Progenitor cell of endocrine pancreas (in vitro differentiated cells): ENCODE measurements at regions not wholly inside any gene's neighbourhood (a gene's known extent, or its start where the extent isn't known, plus 50 kb on each side); places are given as distances from the start of the nearest gene placed in this dataset.

Experiments
- DNase-seq: peaks from one replicate; pipeline ENCODE4 v3.0.0; 2021; ENCODE audit warnings: low spot score; ENCODE audit not compliant: unreplicated experiment
- H3K27ac Mint-ChIP-seq: 2 replicates; pipeline ENCODE4 v1.8.0; 2021; ENCODE audit warnings: mild to moderate bottlenecking, moderate library complexity, mixed read lengths
- H3K27me3 Mint-ChIP-seq: 2 replicates; pipeline ENCODE4 v1.8.0; 2021; ENCODE audit warnings: mixed read lengths
- H3K36me3 Mint-ChIP-seq: 2 replicates; pipeline ENCODE4 v1.8.0; 2022; ENCODE audit warnings: mixed read lengths; ENCODE audit not compliant: insufficient read depth
- H3K4me1 Mint-ChIP-seq: 2 replicates; pipeline ENCODE4 v1.8.0; 2021; ENCODE audit warnings: low read depth, mixed read lengths
- H3K4me3 Mint-ChIP-seq: 2 replicates; pipeline ENCODE4 v1.8.0; 2021; ENCODE audit warnings: low read depth, mild to moderate bottlenecking, moderate library complexity, mixed read lengths
- H3K9me3 Mint-ChIP-seq: 2 replicates; pipeline ENCODE4 v1.8.0; 2021; ENCODE audit warnings: low read depth, mixed read lengths
- TF ChIP-seq, protein P1 (sequence below): fragments of 200-600 bp; sonication (generic); IDR thresholded peaks from one replicate; pipeline ENCODE4 v1.5.0; 2021; ENCODE audit warnings: antibody characterized with exemption, mild to moderate bottlenecking; ENCODE audit not compliant: unreplicated experiment

DNA sequence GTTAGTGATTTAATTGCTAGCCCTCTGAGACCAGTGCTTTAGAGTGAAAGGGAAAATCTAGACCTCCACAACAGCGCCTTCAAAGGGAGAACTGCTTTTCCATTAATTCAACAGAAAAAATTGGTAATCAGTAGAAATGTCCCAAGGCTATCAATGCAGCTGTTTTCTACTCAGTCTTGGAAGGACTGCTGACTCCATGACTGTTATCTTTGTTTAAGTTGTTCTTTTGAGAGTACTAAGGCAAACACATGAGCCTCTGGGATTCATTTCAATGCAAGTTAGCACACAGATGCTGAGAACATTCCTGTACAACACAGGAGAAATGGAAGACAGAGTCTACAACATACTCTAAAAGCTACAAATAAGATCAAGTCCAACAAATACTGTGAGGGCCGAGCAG is 301.7 kb upstream of the PTCHD4 start:
- H3K36me3 Mint-ChIP-seq: no peaks in the 10 kb centered on the region
- H3K4me3 Mint-ChIP-seq: no peak overlapping the region
- TF ChIP-seq, protein P1, sequence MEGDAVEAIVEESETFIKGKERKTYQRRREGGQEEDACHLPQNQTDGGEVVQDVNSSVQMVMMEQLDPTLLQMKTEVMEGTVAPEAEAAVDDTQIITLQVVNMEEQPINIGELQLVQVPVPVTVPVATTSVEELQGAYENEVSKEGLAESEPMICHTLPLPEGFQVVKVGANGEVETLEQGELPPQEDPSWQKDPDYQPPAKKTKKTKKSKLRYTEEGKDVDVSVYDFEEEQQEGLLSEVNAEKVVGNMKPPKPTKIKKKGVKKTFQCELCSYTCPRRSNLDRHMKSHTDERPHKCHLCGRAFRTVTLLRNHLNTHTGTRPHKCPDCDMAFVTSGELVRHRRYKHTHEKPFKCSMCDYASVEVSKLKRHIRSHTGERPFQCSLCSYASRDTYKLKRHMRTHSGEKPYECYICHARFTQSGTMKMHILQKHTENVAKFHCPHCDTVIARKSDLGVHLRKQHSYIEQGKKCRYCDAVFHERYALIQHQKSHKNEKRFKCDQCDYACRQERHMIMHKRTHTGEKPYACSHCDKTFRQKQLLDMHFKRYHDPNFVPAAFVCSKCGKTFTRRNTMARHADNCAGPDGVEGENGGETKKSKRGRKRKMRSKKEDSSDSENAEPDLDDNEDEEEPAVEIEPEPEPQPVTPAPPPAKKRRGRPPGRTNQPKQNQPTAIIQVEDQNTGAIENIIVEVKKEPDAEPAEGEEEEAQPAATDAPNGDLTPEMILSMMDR: no peak
- H3K27me3 Mint-ChIP-seq: no peaks in the 10 kb centered on the region
- DNase-seq: no peak
- H3K4me1 Mint-ChIP-seq: no peaks in the 10 kb centered on the region
- H3K9me3 Mint-ChIP-seq: no peaks in the 10 kb centered on the region
- no peak overlapping the region for H3K27ac Mint-ChIP-seq

DNA sequence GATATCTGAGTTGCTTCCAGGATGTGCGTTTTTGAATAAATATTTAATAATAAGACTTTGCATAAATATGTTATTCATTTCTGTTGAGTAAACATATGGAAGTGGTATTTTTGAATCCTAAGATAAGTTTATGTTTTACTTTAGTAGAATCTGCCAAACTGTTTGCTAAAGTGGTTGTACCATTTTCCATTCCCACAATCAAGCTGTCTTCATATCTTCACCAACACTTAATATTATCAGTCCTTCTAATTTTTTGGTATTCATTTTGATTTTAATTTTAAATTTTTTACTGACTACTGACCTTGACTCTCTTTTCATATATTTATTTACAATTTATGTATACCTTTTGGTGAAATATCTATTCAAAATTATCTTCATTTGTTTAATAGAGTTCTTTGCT is 293.9 kb upstream of the PTCHD4 start:
- TF ChIP-seq, protein P1: no peak
- Mint-ChIP-seq H3K4me1 (peaks cover 3% of the 10 kb centered on the region), H3K36me3 (no peaks in the 10 kb centered on the region), H3K27ac (no peak overlapping the region), H3K27me3 (no peaks in the 10 kb centered on the region), H3K9me3 (peaks cover 11% of the 10 kb centered on the region), H3K4me3 (no peak overlapping the region)
- DNase-seq: no peak

DNA sequence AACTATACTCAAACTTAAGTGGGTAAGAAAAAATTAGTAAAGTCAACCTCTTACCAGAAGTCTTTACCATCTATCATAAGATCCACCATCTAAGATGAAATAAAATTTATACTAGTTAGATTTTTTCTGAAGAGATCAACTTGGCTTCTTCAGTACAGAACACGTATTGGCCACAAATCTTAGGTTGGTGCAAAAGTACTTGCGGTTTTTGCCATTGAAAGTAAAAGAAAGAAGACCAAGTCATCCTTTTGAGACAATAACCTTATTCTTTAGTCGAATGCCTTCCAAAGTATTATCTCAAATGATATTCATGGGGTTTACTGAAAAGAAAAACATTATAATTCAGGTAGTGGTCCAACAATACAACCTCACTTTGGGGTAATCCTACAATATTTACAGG is 292.6 kb upstream of the PTCHD4 start:
- H3K27me3 Mint-ChIP-seq: no peaks in the 10 kb centered on the region
- TF ChIP-seq, protein P1: no peak
- no peak for DNase-seq
- H3K27ac Mint-ChIP-seq: no peak overlapping the region
- H3K9me3 Mint-ChIP-seq: peaks cover 11% of the 10 kb centered on the region
- H3K4me1 Mint-ChIP-seq: peaks cover 13% of the 10 kb centered on the region
- H3K36me3 Mint-ChIP-seq: no peaks in the 10 kb centered on the region
- H3K4me3 Mint-ChIP-seq: no peak overlapping the region

DNA sequence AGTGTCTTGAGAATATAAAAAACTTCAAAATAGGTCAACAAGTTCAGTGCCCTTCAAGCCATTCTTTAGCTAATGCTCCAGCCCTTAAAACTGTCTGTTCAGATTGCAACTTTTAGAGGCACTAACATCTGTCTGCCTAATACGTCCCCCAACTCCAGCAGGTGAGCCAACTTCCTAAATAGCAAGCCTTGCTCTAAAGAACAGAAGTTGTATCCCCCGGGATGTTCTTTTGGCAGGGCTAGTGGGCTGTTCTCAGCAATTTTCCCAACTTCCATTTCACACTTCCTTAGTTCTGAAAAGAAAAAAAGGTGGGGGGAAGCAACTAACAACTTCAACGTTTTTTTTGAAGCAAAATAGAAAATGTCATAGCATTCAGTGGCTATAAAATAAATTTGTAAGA is 290.0 kb upstream of the PTCHD4 start:
- no peak overlapping the region for H3K27ac Mint-ChIP-seq
- H3K4me3 Mint-ChIP-seq: no peak overlapping the region
- TF ChIP-seq, protein P1: no peak
- H3K4me1 Mint-ChIP-seq: peaks cover 21% of the 10 kb centered on the region
- H3K36me3 Mint-ChIP-seq: no peaks in the 10 kb centered on the region
- no peaks in the 10 kb centered on the region for H3K27me3 Mint-ChIP-seq
- H3K9me3 Mint-ChIP-seq: peaks cover 11% of the 10 kb centered on the region
- no peak for DNase-seq

DNA sequence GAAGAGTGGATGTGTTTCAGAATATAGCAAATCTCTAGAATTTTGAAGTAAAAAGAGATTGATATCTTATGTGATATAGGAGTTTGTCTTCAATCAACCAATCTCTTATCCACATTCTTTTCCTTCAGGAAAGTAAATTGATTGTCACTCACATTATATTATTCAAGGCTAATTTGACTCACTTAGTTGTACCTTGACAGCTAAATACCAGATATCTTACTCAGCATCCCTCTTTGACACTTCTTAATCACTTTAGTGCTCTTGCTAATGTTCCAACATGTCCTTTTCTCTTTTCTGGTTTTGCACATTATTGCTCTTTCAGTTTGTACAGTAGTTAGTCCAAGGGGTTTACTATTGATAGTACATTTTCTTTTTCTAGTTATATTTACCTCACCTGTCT is 286.9 kb upstream of the PTCHD4 start:
- peaks cover 17% of the 10 kb centered on the region for H3K9me3 Mint-ChIP-seq
- no peak for DNase-seq
- H3K27me3 Mint-ChIP-seq: no peaks in the 10 kb centered on the region
- H3K27ac Mint-ChIP-seq: no peak overlapping the region
- TF ChIP-seq, protein P1: no peak
- peaks cover 21% of the 10 kb centered on the region for H3K4me1 Mint-ChIP-seq
- H3K36me3 Mint-ChIP-seq: no peaks in the 10 kb centered on the region
- no peak overlapping the region for H3K4me3 Mint-ChIP-seq
